Daoy (cell line): ENCODE measurements at regions not wholly inside any gene's neighbourhood (a gene's known extent, or its start where the extent isn't known, plus 50 kb on each side); places are given as distances from the start of the nearest gene placed in this dataset.
"Not testable (repeated sequence)": the region's sequence is repeated elsewhere in the genome, so short reads cannot be mapped to it uniquely, and the experiment has no call there.

Experiments
- DNase-seq: peaks from one replicate; pipeline ENCODE4 v3.0.0-alpha.2; 2015; ENCODE audit warnings: low read depth

GRCh38 chr5:28414619-28415018 lies 1376.2 kb upstream of the CDH9 start:
- no peak for DNase-seq

- DNase-seq: no peak
Observed at GRCh38 chr5:28408651-28409050, 1370.3 kb upstream of the CDH9 start.

- no peak for DNase-seq
Observed at GRCh38 chr5:28408186-28408585, 1369.8 kb upstream of the CDH9 start.

GRCh38 chr5:28404363-28405071 lies 1366.1 kb upstream of the CDH9 start:
- DNase-seq: no peak

GRCh38 chr5:28403846-28404245 lies 1365.5 kb upstream of the CDH9 start:
- DNase-seq: no peak

- DNase-seq: no peak
Observed at GRCh38 chr5:28402590-28403301, 1364.4 kb upstream of the CDH9 start.

- no peak for DNase-seq
Observed at GRCh38 chr5:28400076-28400475, 1361.7 kb upstream of the CDH9 start.

GRCh38 chr5:28399211-28399610 lies 1360.8 kb upstream of the CDH9 start:
- no peak for DNase-seq

- DNase-seq: no peak
Observed at GRCh38 chr5:28398185-28398584, 1359.8 kb upstream of the CDH9 start.

- DNase-seq: no peak
Observed at GRCh38 chr5:28397502-28397941, 1359.1 kb upstream of the CDH9 start.

GRCh38 chr5:28391277-28391676 lies 1352.9 kb upstream of the CDH9 start:
- no peak for DNase-seq

GRCh38 chr5:28390341-28390740 lies 1352.0 kb upstream of the CDH9 start:
- DNase-seq: no peak

GRCh38 chr5:28389727-28390126 lies 1351.3 kb upstream of the CDH9 start:
- not testable (repeated sequence) for DNase-seq

- DNase-seq: no peak
Observed at GRCh38 chr5:28388428-28388827, 1350.0 kb upstream of the CDH9 start.

GRCh38 chr5:28386712-28387111 lies 1348.3 kb upstream of the CDH9 start:
- DNase-seq: no peak

GRCh38 chr5:28380167-28380566 lies 1341.8 kb upstream of the CDH9 start:
- DNase-seq: no peak

GRCh38 chr5:28374492-28374967 lies 1336.1 kb upstream of the CDH9 start:
- peak; percentile 1 for DNase-seq

- no peak for DNase-seq
Observed at GRCh38 chr5:28370896-28371295, 1332.5 kb upstream of the CDH9 start.

GRCh38 chr5:28369418-28369817 lies 1331.0 kb upstream of the CDH9 start:
- DNase-seq: no peak

GRCh38 chr5:28355831-28356230 lies 1317.4 kb upstream of the CDH9 start:
- no peak for DNase-seq

- DNase-seq: no peak
Observed at GRCh38 chr5:28346696-28347095, 1308.3 kb upstream of the CDH9 start.

GRCh38 chr5:28344836-28345433 lies 1306.5 kb upstream of the CDH9 start:
- DNase-seq: peak; percentile 3

- DNase-seq: no peak
Observed at GRCh38 chr5:28329176-28329575, 1290.8 kb upstream of the CDH9 start.
